Heart left ventricle (tissue), 13 donors: ENCODE measurements at regions not wholly inside any gene's neighbourhood (a gene's known extent, or its start where the extent isn't known, plus 50 kb on each side); places are given as distances from the start of the nearest gene placed in this dataset.

Experiments used
- POLR2A ChIP-seq, 2 donors: fragments of 450-650 bp; IDR thresholded peaks; one replicate each; pipeline ENCODE4 v1.6.1; 2017; ENCODE audit warnings: antibody characterized with exemption in 2 of 2, mild to moderate bottlenecking in 2 of 2, moderate library complexity in 2 of 2
- TF ChIP-seq, protein P1 (sequence below), 12 donors: fragments of 200-600 bp; sonication (generic) in 4 of 12; IDR thresholded peaks; one replicate each; pipeline versions ENCODE4 v1.5.0 to v1.8.0; 2018 to 2022; ENCODE audit warnings: antibody characterized with exemption in 12 of 12, mild to moderate bottlenecking in 5 of 12
- donor health status: ischemic (EF 13 %, LVEDD 7.1; RV severe dilation, severe dysfunction).
- donor health status: DM: no; HTN: yes; CAD: no.
- donor health status: DM: no; HTN: no; CAD: no.
- donor health status: ischemic (EF 25% LVEDD 6.9; RV normal size, moderate dysfunction).
- donor health status: ischemic (EF 25% LVEDD 5.7; RV mildly dilated, moderate dysfunction).
- donor health status: ischemic (EF 35%, LVEDD 5.7; RV mildly dilated, moderate dysfunction).
- donor health status: nonischemic (EF 11% LVEDD 7.7; RV severe dilation, severe dysfunction).
- donor health status: DM: yes; HTN: yes; CAD: no.
- donor health status: PGD.
- donor health status: ischemic (EF 29% LVEDD 5.4; RV normal size, mild dysfunction).
- donor health status: nonischemic (EF 23%, LVEDD 6.1; RV moderate dilation, normal function).

DNA sequence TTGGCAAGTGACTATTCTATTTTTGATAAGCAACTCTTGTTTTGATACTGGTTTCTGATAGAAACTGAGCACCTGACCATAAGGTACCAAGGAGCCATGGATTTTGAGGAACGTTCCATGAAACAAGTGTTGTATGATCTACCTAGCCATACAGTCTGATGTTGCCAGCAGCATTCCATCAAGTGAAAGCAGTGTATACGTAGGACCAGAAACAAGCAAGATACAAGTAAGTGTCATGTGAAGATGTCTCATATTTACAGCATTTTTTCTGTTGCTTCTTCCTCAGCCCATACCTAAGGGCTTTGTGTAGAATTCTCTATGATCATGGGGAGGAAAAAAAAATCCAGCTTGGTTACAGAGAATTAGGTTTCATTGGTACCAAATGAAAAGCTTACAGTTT, 55.6 kb upstream of the RABGAP1L start:
- TF ChIP-seq POLR2A (IDR thresholded peaks at IDR 0.05) = no peak
- TF ChIP-seq, protein P1, sequence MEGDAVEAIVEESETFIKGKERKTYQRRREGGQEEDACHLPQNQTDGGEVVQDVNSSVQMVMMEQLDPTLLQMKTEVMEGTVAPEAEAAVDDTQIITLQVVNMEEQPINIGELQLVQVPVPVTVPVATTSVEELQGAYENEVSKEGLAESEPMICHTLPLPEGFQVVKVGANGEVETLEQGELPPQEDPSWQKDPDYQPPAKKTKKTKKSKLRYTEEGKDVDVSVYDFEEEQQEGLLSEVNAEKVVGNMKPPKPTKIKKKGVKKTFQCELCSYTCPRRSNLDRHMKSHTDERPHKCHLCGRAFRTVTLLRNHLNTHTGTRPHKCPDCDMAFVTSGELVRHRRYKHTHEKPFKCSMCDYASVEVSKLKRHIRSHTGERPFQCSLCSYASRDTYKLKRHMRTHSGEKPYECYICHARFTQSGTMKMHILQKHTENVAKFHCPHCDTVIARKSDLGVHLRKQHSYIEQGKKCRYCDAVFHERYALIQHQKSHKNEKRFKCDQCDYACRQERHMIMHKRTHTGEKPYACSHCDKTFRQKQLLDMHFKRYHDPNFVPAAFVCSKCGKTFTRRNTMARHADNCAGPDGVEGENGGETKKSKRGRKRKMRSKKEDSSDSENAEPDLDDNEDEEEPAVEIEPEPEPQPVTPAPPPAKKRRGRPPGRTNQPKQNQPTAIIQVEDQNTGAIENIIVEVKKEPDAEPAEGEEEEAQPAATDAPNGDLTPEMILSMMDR (IDR thresholded peaks at IDR 0.05) = no peak
